Activated naive CD4-positive, alpha-beta T cell treated with anti-CD3 and anti-CD28 coated beads for 36 hours (primary cell): ENCODE measurements at regions not wholly inside any gene's neighbourhood (a gene's known extent, or its start where the extent isn't known, plus 50 kb on each side); places are given as distances from the start of the nearest gene placed in this dataset.
"Not testable (repeated sequence)": the region's sequence is repeated elsewhere in the genome, so short reads cannot be mapped to it uniquely, and the experiment has no call there.

ENCODE experiments used
- CTCF ChIA-PET: fragments of 350-600 bp; sonication (Branson Sonifier 250); formaldehyde crosslinking; loops from one replicate; lab custom pipeline; 2021; ENCODE audit warnings: antibody characterized with exemption; lab: Charles Lee
- DNase-seq: peaks from one replicate; pipeline ENCODE4 v3.0.0-alpha.2; 2020
- H3K27ac Mint-ChIP-seq: one replicate; pipeline ENCODE4 v1.8.0; 2021; ENCODE audit warnings: mild to moderate bottlenecking, mixed read lengths
- H3K27me3 Mint-ChIP-seq: one replicate; pipeline ENCODE4 v1.8.0; 2021; ENCODE audit warnings: low read depth, mixed read lengths
- H3K36me3 Mint-ChIP-seq: one replicate; pipeline ENCODE4 v1.8.0; 2021; ENCODE audit warnings: low read depth, mixed read lengths
- H3K4me1 Mint-ChIP-seq: one replicate; pipeline ENCODE4 v1.8.0; 2021; ENCODE audit warnings: low read depth, mixed read lengths
- H3K4me3 Mint-ChIP-seq: one replicate; pipeline ENCODE4 v1.8.0; 2021; ENCODE audit warnings: mild to moderate bottlenecking, moderate library complexity, mixed read lengths
- H3K9me3 Mint-ChIP-seq: one replicate; pipeline ENCODE4 v1.8.0; 2021; ENCODE audit warnings: mixed read lengths
- intact Hi-C: fragments of 100-400 bp; cut with micrococcal nuclease; formaldehyde crosslinking; loops from one replicate; pipeline ENCODE4 v1.15.1; 2023

- intact Hi-C loops, result no loop called here
- no peaks in the 10 kb centered on the region for H3K9me3 Mint-ChIP-seq
- no peaks in the 10 kb centered on the region for H3K27me3 Mint-ChIP-seq
- H3K27ac Mint-ChIP-seq, result no peak overlapping the region
- no peak for DNase-seq
- no peaks in the 10 kb centered on the region for H3K4me1 Mint-ChIP-seq
- H3K4me3 Mint-ChIP-seq, result no peak overlapping the region
- CTCF ChIA-PET, result no interaction called here
- no peaks in the 10 kb centered on the region for H3K36me3 Mint-ChIP-seq
Observed at GRCh38 chr1:187744665-187745064, 915.9 kb downstream of the PLA2G4A start.

GRCh38 chr1:187755536-187755935 is 926.8 kb downstream of the PLA2G4A start:
- Mint-ChIP-seq H3K27me3 (no peaks in the 10 kb centered on the region), H3K27ac (no peak overlapping the region), H3K36me3 (no peaks in the 10 kb centered on the region), H3K4me1 (no peaks in the 10 kb centered on the region), H3K9me3 (peaks cover 4% of the 10 kb centered on the region), H3K4me3 (no peak overlapping the region)
- DNase-seq, result no peak
- intact Hi-C loops, result no loop called here
- CTCF ChIA-PET, result interaction anchor here (0.6 kb wide), 1 partner anchor 245 kb away, joined by 4 read pairs; no protein-coding TSS in a partner anchor

GRCh38 chr1:187756684-187757083 is 927.9 kb downstream of the PLA2G4A start:
- DNase-seq, H3K36me3 Mint-ChIP-seq, CTCF ChIA-PET, H3K4me3 Mint-ChIP-seq, H3K27me3 Mint-ChIP-seq, H3K27ac Mint-ChIP-seq, H3K9me3 Mint-ChIP-seq, H3K4me1 Mint-ChIP-seq, intact Hi-C loops: not testable (repeated sequence)

- CTCF ChIA-PET, result no interaction called here
- no peaks in the 10 kb centered on the region for H3K36me3 Mint-ChIP-seq
- no peaks in the 10 kb centered on the region for H3K4me1 Mint-ChIP-seq
- intact Hi-C loops, result no loop called here
- H3K9me3 Mint-ChIP-seq, result peaks cover 4% of the 10 kb centered on the region
- H3K27ac Mint-ChIP-seq, result no peak overlapping the region
- DNase-seq, result no peak
- no peaks in the 10 kb centered on the region for H3K27me3 Mint-ChIP-seq
- no peak overlapping the region for H3K4me3 Mint-ChIP-seq
Observed at GRCh38 chr1:187759825-187760333, 931.1 kb downstream of the PLA2G4A start.

GRCh38 chr1:187762118-187762517 is 933.4 kb downstream of the PLA2G4A start:
- H3K36me3 Mint-ChIP-seq, result no peaks in the 10 kb centered on the region
- H3K27me3 Mint-ChIP-seq, result no peaks in the 10 kb centered on the region
- no peak overlapping the region for H3K4me3 Mint-ChIP-seq
- intact Hi-C loops, result no loop called here
- CTCF ChIA-PET, result interaction anchor here (0.8 kb wide), 1 partner anchor 134 kb away, joined by 5 read pairs; no protein-coding TSS in a partner anchor
- no peak overlapping the region for H3K27ac Mint-ChIP-seq
- no peak for DNase-seq
- peaks cover 4% of the 10 kb centered on the region for H3K9me3 Mint-ChIP-seq
- no peaks in the 10 kb centered on the region for H3K4me1 Mint-ChIP-seq

GRCh38 chr1:187763465-187763864 is 934.7 kb downstream of the PLA2G4A start:
- Mint-ChIP-seq H3K4me1 (no peaks in the 10 kb centered on the region), H3K27me3 (no peaks in the 10 kb centered on the region), H3K36me3 (no peaks in the 10 kb centered on the region), H3K9me3 (peaks cover 6% of the 10 kb centered on the region), H3K4me3 (no peak overlapping the region), H3K27ac (no peak overlapping the region)
- CTCF ChIA-PET, result no interaction called here
- DNase-seq, result no peak
- intact Hi-C loops, result no loop called here

- Mint-ChIP-seq H3K9me3 (peaks cover 6% of the 10 kb centered on the region), H3K4me1 (no peaks in the 10 kb centered on the region), H3K27ac (no peak overlapping the region), H3K4me3 (no peak overlapping the region), H3K36me3 (no peaks in the 10 kb centered on the region), H3K27me3 (no peaks in the 10 kb centered on the region)
- DNase-seq, result no peak
- intact Hi-C loops, result no loop called here
- CTCF ChIA-PET, result no interaction called here
Observed at GRCh38 chr1:187763976-187764375, 935.2 kb downstream of the PLA2G4A start.

GRCh38 chr1:187771396-187771795 is 942.6 kb downstream of the PLA2G4A start:
- intact Hi-C loops, result no loop called here
- no peak overlapping the region for H3K4me3 Mint-ChIP-seq
- H3K27me3 Mint-ChIP-seq, result no peaks in the 10 kb centered on the region

GRCh38 chr1:187773168-187773567 is 944.4 kb downstream of the PLA2G4A start:
- H3K27ac Mint-ChIP-seq, result no peak overlapping the region
- no peaks in the 10 kb centered on the region for H3K4me1 Mint-ChIP-seq
- intact Hi-C loops, result no loop called here
- no peaks in the 10 kb centered on the region for H3K27me3 Mint-ChIP-seq
- peaks cover 4% of the 10 kb centered on the region for H3K9me3 Mint-ChIP-seq
- CTCF ChIA-PET, result no interaction called here
- no peak for DNase-seq
- H3K4me3 Mint-ChIP-seq, result no peak overlapping the region
- no peaks in the 10 kb centered on the region for H3K36me3 Mint-ChIP-seq

More at GRCh38 chr1:187771396-187771795, 942.6 kb downstream of the PLA2G4A start:
- Mint-ChIP-seq H3K9me3 (peaks cover 3% of the 10 kb centered on the region), H3K4me1 (no peaks in the 10 kb centered on the region), H3K27ac (no peak overlapping the region), H3K36me3 (no peaks in the 10 kb centered on the region)
- CTCF ChIA-PET, result no interaction called here
- DNase-seq, result no peak

GRCh38 chr1:187787736-187788135 is 959.0 kb downstream of the PLA2G4A start:
- no peak overlapping the region for H3K27ac Mint-ChIP-seq
- H3K4me1 Mint-ChIP-seq, result no peaks in the 10 kb centered on the region
- CTCF ChIA-PET, result interaction anchor here (0.9 kb wide), 1 partner anchor 10 kb away, joined by 5 read pairs; no protein-coding TSS in a partner anchor
- H3K4me3 Mint-ChIP-seq, result no peak overlapping the region
- no peaks in the 10 kb centered on the region for H3K9me3 Mint-ChIP-seq
- no peak for DNase-seq
- intact Hi-C loops, result no loop called here
- H3K27me3 Mint-ChIP-seq, result no peaks in the 10 kb centered on the region
- H3K36me3 Mint-ChIP-seq, result no peaks in the 10 kb centered on the region

- Mint-ChIP-seq H3K4me1 (no peaks in the 10 kb centered on the region), H3K9me3 (peaks cover 3% of the 10 kb centered on the region), H3K27ac (no peak overlapping the region), H3K4me3 (no peak overlapping the region), H3K27me3 (no peaks in the 10 kb centered on the region), H3K36me3 (no peaks in the 10 kb centered on the region)
- no peak for DNase-seq
- intact Hi-C loops, result no loop called here
- CTCF ChIA-PET, result no interaction called here
Observed at GRCh38 chr1:187788718-187789117, 960.0 kb downstream of the PLA2G4A start.

GRCh38 chr1:187790724-187791123 is 962.0 kb downstream of the PLA2G4A start:
- Mint-ChIP-seq H3K27ac (no peak overlapping the region), H3K9me3 (peaks cover 3% of the 10 kb centered on the region), H3K4me1 (no peaks in the 10 kb centered on the region), H3K4me3 (no peak overlapping the region), H3K27me3 (no peaks in the 10 kb centered on the region), H3K36me3 (no peaks in the 10 kb centered on the region)
- intact Hi-C loops, result no loop called here
- CTCF ChIA-PET, result interaction anchor here (0.7 kb wide), 1 partner anchor 158 kb away, joined by 5 read pairs; no protein-coding TSS in a partner anchor
- DNase-seq, result no peak

GRCh38 chr1:187794561-187794960 is 965.8 kb downstream of the PLA2G4A start:
- CTCF ChIA-PET, result no interaction called here
- intact Hi-C loops, result no loop called here
- Mint-ChIP-seq H3K36me3 (no peaks in the 10 kb centered on the region), H3K4me3 (no peak overlapping the region), H3K4me1 (no peaks in the 10 kb centered on the region), H3K27ac (no peak overlapping the region), H3K27me3 (no peaks in the 10 kb centered on the region), H3K9me3 (peaks cover 6% of the 10 kb centered on the region)
- DNase-seq, result no peak
